ENCODE measurements at regions not wholly inside any gene's neighbourhood (a gene's known extent, or its start where the extent isn't known, plus 50 kb on each side); places are given as distances from the start of the nearest gene placed in this dataset.
"Not testable (repeated sequence)": the region's sequence is repeated elsewhere in the genome, so short reads cannot be mapped to it uniquely, and the experiment has no call there.

DNA sequence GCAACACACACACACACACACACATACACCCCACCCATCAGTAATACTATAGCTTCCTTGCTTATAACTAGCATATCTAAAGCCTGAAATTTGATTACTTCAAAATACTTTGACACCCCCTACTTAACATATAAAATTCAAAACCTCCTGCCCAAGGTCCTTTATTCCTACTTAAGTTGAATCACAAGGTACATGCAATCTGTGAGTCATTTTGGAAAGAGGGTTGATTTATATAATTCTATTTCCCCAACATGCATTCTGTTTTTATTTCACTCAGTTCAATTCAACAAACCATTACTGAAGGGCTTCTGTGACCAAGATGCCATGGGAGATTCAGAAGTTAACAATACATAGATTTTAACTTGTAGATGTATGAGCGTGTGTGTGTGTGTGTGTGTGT, 420.7 kb downstream of the METTL4 start:
- in situ Hi-C loops (cut with MboI; ENCODE audit: low pct_unique_long_range_greater_than_20kb, low sequenced_read_pairs, unreplicated experiment): no loop called here
- TF ChIP-seq, protein P1, sequence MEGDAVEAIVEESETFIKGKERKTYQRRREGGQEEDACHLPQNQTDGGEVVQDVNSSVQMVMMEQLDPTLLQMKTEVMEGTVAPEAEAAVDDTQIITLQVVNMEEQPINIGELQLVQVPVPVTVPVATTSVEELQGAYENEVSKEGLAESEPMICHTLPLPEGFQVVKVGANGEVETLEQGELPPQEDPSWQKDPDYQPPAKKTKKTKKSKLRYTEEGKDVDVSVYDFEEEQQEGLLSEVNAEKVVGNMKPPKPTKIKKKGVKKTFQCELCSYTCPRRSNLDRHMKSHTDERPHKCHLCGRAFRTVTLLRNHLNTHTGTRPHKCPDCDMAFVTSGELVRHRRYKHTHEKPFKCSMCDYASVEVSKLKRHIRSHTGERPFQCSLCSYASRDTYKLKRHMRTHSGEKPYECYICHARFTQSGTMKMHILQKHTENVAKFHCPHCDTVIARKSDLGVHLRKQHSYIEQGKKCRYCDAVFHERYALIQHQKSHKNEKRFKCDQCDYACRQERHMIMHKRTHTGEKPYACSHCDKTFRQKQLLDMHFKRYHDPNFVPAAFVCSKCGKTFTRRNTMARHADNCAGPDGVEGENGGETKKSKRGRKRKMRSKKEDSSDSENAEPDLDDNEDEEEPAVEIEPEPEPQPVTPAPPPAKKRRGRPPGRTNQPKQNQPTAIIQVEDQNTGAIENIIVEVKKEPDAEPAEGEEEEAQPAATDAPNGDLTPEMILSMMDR (IDR thresholded peaks at IDR 0.05; ENCODE audit: extremely low read depth, insufficient read depth, missing control alignments): no peak
- DNase-seq (ENCODE audit: low spot score): no peak

DNA sequence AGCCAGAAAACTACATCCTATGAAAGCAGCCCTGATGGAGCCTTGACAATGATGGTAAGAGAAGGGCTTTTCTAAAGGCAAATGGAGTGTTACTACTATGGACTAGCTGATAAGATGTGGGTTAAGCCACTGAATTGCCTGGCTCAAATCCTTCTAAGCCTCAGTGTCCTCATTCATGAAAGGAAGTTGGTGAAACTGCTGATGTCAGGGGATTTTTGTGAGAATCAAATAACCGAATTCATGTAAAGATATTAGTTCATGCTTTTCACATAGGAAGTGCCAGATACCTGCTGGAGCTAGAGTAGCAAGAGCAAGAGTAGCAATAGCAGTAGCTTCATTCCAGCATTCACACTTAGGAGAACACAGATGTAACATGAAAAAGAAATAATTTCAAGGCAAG, 417.0 kb downstream of the METTL4 start:
- in situ Hi-C loops (cut with MboI; ENCODE audit: low pct_unique_long_range_greater_than_20kb, low sequenced_read_pairs, unreplicated experiment): no loop called here
- DNase-seq (ENCODE audit: low spot score): no peak
- TF ChIP-seq, protein P1 (IDR thresholded peaks at IDR 0.05; ENCODE audit: extremely low read depth, insufficient read depth, missing control alignments): no peak

DNA sequence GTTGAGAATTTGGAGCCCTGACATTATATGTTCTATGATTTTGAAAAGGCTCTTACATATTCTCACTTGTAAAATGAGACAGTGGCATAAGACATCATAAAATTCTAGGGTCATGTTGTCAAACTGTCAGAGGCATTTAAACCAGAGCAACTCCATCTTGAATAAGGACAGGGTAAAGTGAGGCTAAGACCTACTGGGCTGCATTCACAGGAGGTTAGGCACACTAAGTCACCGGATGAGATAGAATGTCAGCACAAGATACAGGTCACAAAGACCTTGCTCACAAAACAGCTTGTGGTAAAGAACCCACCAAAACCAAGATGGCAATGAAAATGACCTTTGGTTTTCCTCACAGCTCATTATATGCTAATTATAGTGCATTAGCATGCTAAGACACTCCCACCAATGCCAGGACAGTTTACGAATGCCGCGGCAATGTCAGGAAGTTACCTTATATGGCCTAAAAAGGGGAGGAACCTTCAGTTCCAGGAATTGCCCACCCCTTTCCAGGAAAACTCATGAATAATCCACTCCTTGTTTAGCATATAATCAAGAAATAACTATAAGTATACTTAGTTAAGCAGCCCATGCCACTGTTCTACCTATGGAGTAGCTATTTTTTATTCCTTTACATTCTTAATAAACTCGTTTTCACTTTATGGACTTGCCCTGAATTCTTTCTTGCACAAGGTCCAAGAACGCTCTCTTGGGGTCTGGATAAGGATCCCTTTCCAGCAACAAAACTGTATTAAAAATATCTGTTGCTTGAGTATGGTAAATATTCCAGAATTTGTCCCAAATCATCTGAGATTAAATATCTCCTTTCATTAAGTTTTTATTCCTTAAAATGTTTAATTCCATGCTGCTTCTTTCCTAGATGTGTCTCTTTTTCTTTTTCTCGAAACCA, 406.4 kb downstream of the METTL4 start:
- DNase-seq (ENCODE audit: low spot score): no peak
- TF ChIP-seq, protein P1 (IDR thresholded peaks at IDR 0.05; ENCODE audit: extremely low read depth, insufficient read depth, missing control alignments): no peak

DNA sequence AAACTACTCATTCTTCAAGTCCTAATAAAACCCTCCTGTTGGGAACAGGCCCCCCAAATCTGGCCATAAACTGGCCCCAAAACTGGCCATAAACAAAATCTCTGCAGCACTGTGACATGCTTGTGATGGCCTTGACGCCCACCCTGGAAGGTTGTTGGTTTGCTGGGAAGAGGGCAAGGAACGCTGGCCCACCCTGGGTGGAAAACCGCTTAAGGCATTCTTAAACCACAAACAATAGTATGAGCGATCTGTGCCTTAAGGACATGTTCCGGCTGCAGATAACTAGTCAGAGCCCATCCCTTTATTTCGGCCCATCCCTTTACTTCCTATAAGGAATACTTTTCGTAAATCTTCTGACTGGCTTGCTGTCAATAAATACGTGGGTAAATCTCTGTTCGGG, 404.4 kb downstream of the METTL4 start:
- DNase-seq (ENCODE audit: low spot score); in situ Hi-C loops (cut with MboI; ENCODE audit: low pct_unique_long_range_greater_than_20kb, low sequenced_read_pairs, unreplicated experiment): not testable (repeated sequence)

More for the DNA sequence above, 406.4 kb downstream of the METTL4 start:
- in situ Hi-C loops (cut with MboI; ENCODE audit: low pct_unique_long_range_greater_than_20kb, low sequenced_read_pairs, unreplicated experiment): no loop called here

DNA sequence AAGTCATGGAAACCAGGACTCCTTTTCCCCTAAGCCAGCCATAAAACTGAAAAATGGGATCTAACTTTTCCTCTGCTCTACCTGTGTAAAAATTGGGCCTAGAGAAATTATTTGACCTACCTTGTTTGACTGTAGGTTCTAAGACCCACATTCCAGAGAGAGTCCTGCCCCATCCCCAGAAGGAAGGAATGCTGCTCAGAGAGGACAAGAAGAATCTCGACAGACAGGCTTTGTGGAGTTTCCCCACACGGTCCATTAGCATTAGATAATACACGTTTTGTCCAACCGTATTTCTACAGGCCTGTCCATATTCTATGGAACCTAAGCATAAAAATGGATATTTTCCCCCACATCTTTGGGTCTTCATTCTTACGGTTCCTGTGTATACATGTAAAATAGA, 403.3 kb downstream of the METTL4 start:
- DNase-seq (ENCODE audit: low spot score): no peak
- in situ Hi-C loops (cut with MboI; ENCODE audit: low pct_unique_long_range_greater_than_20kb, low sequenced_read_pairs, unreplicated experiment): no loop called here
- TF ChIP-seq, protein P1 (IDR thresholded peaks at IDR 0.05; ENCODE audit: extremely low read depth, insufficient read depth, missing control alignments): no peak

DNA sequence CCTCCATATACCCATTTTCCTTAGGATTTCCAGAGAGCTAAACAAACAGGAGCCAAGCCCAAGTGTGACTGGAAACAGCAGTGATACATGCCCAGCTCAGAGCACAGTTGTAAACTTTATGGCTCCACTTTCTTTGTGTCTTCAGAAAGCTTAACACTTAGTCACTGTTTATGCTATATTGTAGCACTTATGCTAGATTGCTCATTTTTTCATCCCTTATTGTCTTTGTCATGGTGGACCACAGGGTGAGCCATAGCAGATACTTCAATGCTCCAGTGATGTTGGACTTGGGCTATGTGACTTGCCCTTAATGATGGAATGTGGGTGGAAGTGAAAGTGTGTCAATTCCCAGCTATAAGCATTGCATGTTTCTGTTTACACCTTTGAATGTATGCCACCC, 401.6 kb downstream of the METTL4 start:
- in situ Hi-C loops (cut with MboI; ENCODE audit: low pct_unique_long_range_greater_than_20kb, low sequenced_read_pairs, unreplicated experiment): no loop called here
- DNase-seq (ENCODE audit: low spot score): no peak
- TF ChIP-seq, protein P1 (IDR thresholded peaks at IDR 0.05; ENCODE audit: extremely low read depth, insufficient read depth, missing control alignments): no peak

DNA sequence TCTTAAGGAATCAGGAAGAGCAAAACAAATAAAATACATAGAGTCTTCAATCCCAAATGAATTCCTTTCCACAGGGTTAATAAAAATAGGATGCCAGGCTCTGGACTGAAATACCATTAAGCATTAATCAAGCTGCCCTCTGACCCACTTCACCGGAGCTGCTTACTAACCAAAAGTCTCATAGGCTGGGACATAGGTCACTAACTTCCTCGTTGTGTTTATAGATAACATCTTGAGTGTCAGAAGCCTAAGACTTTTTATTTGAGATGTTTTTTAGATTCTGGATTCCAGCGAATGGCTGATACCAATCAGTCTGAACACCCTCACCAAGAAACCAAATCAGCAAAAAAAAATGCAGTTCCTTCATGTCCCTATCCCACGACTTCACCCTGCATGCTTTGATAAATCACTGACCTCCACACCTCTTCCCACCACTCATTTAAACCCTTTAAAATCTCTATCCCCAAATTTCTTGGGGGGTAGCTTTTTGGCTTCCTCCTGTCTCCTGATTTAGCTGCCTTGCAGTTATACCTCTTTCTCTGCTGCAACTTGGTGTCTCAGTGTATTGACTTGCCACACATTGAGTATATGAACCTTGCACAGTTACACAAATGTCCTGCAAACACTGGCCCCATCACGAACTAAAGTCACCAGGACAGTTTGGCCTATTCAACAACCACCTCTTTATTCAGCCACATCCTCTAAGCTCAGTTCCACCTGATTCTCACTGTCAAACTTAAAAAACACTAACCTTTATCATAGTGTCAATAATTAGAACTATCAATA, 399.3 kb downstream of the METTL4 start:
- DNase-seq (ENCODE audit: low spot score): no peak
- in situ Hi-C loops (cut with MboI; ENCODE audit: low pct_unique_long_range_greater_than_20kb, low sequenced_read_pairs, unreplicated experiment): no loop called here
- TF ChIP-seq, protein P1 (IDR thresholded peaks at IDR 0.05; ENCODE audit: extremely low read depth, insufficient read depth, missing control alignments): no peak

All from GM13977 (cell line).